MM.1S (cell line): ENCODE measurements at regions not wholly inside any gene's neighbourhood (a gene's known extent, or its start where the extent isn't known, plus 50 kb on each side); places are given as distances from the start of the nearest gene placed in this dataset.

Experiments
- DNase-seq: peaks from one replicate; pipeline ENCODE4 v3.0.0-alpha.2; 2015
- H2AFZ ChIP-seq: fragments of 300-600 bp; sonication (generic); 2 replicates; pipeline ENCODE4 v1.6.0; 2016; ENCODE audit warnings: antibody characterized with exemption, low read length
- H3F3A ChIP-seq: fragments of 300-600 bp; sonication (generic); 2 replicates; pipeline ENCODE4 v1.6.1; 2016; ENCODE audit warnings: mild to moderate bottlenecking, antibody characterized with exemption, low read length, moderate library complexity, mixed read lengths; ENCODE audit not compliant: insufficient read depth
- H3K27ac ChIP-seq: fragments of 300-600 bp; sonication (generic); 2 replicates; pipeline ENCODE4 v1.5.1; 2016; ENCODE audit warnings: mild to moderate bottlenecking, low read length
- H3K27me3 ChIP-seq: fragments of 300-600 bp; sonication (generic); replicated peaks from 2 replicates; pipeline ENCODE4 v1.6.0; 2016; ENCODE audit warnings: low read length; ENCODE audit not compliant: insufficient read depth
- H3K36me3 ChIP-seq: fragments of 300-600 bp; sonication (generic); replicated peaks from 2 replicates; pipeline ENCODE4 v1.6.1; 2016; ENCODE audit warnings: mild to moderate bottlenecking, low read length, mixed read lengths; ENCODE audit not compliant: insufficient read depth
- H3K4me1 ChIP-seq: fragments of 300-600 bp; sonication (generic); 2 replicates; pipeline ENCODE4 v1.6.1; 2016; ENCODE audit warnings: low read length, mixed read lengths
- H3K4me2 ChIP-seq: fragments of 300-600 bp; sonication (generic); 2 replicates; pipeline ENCODE4 v1.6.0; 2016; ENCODE audit warnings: low read depth, low read length
- H3K4me3 ChIP-seq: fragments of 300-600 bp; sonication (generic); 2 replicates; pipeline ENCODE4 v1.5.1; 2016; ENCODE audit warnings: low read length, mixed read lengths
- H3K79me2 ChIP-seq: fragments of 300-600 bp; sonication (generic); 2 replicates; pipeline ENCODE4 v1.6.1; 2016; ENCODE audit warnings: mixed run types, low read length, mixed read lengths
- H3K9ac ChIP-seq: fragments of 300-600 bp; sonication (generic); 2 replicates; pipeline ENCODE4 v1.6.1; 2016; ENCODE audit warnings: low read length, mixed read lengths
- H3K9me2 ChIP-seq: fragments of 300-600 bp; sonication (generic); replicated peaks from 2 replicates; pipeline ENCODE4 v1.6.1; 2016; ENCODE audit warnings: mild to moderate bottlenecking, low read length, mixed read lengths; ENCODE audit not compliant: insufficient read depth
- H3K9me3 ChIP-seq: fragments of 300-600 bp; sonication (generic); replicated peaks from 2 replicates; pipeline ENCODE4 v1.6.1; 2016; ENCODE audit warnings: mild to moderate bottlenecking, low read length, mixed read lengths; ENCODE audit not compliant: insufficient read depth
- H4K20me1 ChIP-seq: fragments of 300-600 bp; sonication (generic); 2 replicates; pipeline ENCODE4 v1.6.1; 2016; ENCODE audit warnings: mild to moderate bottlenecking, low read length, moderate library complexity, mixed read lengths; ENCODE audit not compliant: insufficient read depth
- EZH2 ChIP-seq: fragments of 300-600 bp; sonication (generic); optimal IDR thresholded peaks from 2 replicates; pipeline ENCODE3; 2017; ENCODE audit warnings: low read depth, mild to moderate bottlenecking, antibody characterized with exemption, low read length, mixed read lengths
- EZH2phosphoT487 ChIP-seq: fragments of 300-600 bp; sonication (generic); IDR thresholded peaks from 2 replicates; pipeline ENCODE4 v1.6.1; 2018; ENCODE audit warnings: antibody characterized with exemption, low read length
- TF ChIP-seq, protein P1 (sequence below): fragments of 300-600 bp; sonication (generic); IDR thresholded peaks from 2 replicates; pipeline ENCODE4 v1.5.1; 2016; ENCODE audit warnings: antibody characterized with exemption, low read length, mixed read lengths

DNA sequence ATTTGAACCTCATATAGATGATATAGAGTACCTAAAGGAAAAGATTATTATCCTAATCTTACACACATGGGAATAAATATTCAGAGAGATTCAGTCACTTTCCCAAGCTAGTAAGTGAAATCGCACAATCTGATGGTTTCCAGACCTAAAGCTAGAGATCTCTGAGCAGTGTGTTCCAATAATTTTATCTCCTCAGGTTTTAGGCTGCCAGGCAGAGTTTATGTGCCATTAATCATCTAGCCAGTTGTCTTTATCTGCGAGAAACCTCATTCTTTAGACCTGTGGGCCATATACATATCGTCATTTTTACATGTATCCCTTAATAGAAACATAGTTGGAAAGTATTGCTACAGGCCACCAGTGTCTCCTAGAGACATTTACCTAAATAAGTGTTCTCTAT lies 647.2 kb upstream of the STEAP1 start:
- H3K4me2 ChIP-seq = no peak overlapping the region
- no peak overlapping the region for H3K4me3 ChIP-seq
- TF ChIP-seq EZH2 (no peak), EZH2phosphoT487 (no peak)
- TF ChIP-seq, protein P1, sequence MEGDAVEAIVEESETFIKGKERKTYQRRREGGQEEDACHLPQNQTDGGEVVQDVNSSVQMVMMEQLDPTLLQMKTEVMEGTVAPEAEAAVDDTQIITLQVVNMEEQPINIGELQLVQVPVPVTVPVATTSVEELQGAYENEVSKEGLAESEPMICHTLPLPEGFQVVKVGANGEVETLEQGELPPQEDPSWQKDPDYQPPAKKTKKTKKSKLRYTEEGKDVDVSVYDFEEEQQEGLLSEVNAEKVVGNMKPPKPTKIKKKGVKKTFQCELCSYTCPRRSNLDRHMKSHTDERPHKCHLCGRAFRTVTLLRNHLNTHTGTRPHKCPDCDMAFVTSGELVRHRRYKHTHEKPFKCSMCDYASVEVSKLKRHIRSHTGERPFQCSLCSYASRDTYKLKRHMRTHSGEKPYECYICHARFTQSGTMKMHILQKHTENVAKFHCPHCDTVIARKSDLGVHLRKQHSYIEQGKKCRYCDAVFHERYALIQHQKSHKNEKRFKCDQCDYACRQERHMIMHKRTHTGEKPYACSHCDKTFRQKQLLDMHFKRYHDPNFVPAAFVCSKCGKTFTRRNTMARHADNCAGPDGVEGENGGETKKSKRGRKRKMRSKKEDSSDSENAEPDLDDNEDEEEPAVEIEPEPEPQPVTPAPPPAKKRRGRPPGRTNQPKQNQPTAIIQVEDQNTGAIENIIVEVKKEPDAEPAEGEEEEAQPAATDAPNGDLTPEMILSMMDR = no peak

DNA sequence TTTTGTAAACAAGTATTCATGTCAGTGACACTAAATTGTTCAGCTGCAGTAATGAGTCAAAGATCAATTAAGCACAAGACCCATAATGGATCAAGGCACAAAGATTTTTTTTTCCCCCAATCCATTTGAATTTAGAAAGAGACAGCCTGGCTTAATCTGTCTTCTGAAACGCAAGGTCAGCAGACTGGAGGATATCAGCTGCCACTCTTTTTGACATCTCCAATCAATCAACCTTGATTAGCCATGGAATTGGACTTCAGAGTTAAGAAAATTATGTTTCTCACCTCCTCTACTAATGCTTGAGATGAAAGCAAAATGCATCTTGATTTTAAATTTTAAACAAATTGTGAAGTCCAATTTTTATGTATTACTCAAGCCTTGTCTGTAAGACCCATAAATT lies 642.4 kb upstream of the STEAP1 start:
- Histone ChIP-seq H3K9me3 (no peaks in the 10 kb centered on the region), H2AFZ (no peak overlapping the region), H3K9ac (no peak overlapping the region), H3K27me3 (no peaks in the 10 kb centered on the region), H3K4me3 (no peak overlapping the region), H4K20me1 (no peaks in the 10 kb centered on the region), H3K36me3 (no peaks in the 10 kb centered on the region), H3K4me1 (no peaks in the 10 kb centered on the region), H3K4me2 (no peak overlapping the region), H3K9me2 (no peaks in the 10 kb centered on the region), H3K27ac (no peak overlapping the region), H3K79me2 (no peaks in the 10 kb centered on the region), H3F3A (no peaks in the 10 kb centered on the region)
- no peak for DNase-seq
- TF ChIP-seq, protein P1 = no peak
- TF ChIP-seq EZH2 = no peak

More for the DNA sequence above, 647.2 kb upstream of the STEAP1 start:
- Histone ChIP-seq H3K9ac (no peak overlapping the region), H3K36me3 (no peaks in the 10 kb centered on the region), H3K4me1 (no peaks in the 10 kb centered on the region), H3K9me2 (no peaks in the 10 kb centered on the region), H3K79me2 (no peaks in the 10 kb centered on the region), H3K9me3 (no peaks in the 10 kb centered on the region), H2AFZ (no peak overlapping the region), H4K20me1 (no peaks in the 10 kb centered on the region), H3K27ac (no peak overlapping the region), H3F3A (no peaks in the 10 kb centered on the region), H3K27me3 (no peaks in the 10 kb centered on the region)
- no peak for DNase-seq

DNA sequence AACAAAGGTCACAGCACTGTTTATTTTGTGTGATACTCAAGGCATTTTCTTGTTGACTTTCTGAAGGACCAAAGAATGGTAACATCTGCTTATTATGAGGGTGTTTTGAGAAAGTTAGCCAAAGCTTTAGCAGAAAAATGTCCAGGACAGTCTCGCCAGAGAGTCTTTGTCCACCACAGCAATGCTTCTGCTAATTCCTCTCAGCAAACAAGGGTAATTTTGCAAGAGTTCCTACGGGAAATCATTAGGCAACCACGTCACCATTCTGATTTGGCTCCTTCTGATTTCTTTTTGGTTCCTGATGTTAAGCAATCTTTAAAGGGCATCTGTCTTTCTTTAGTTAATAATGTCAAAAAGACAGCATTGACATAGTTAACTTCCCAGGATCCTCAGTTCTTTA lies 639.3 kb upstream of the STEAP1 start:
- Histone ChIP-seq H3K4me1 (no peaks in the 10 kb centered on the region), H2AFZ (no peak overlapping the region), H4K20me1 (no peaks in the 10 kb centered on the region), H3K9me3 (no peaks in the 10 kb centered on the region), H3K27me3 (no peaks in the 10 kb centered on the region), H3K27ac (no peak overlapping the region), H3F3A (no peaks in the 10 kb centered on the region), H3K36me3 (no peaks in the 10 kb centered on the region), H3K4me2 (no peak overlapping the region), H3K79me2 (no peaks in the 10 kb centered on the region), H3K4me3 (no peak overlapping the region), H3K9me2 (no peaks in the 10 kb centered on the region), H3K9ac (no peak overlapping the region)
- DNase-seq = no peak
- TF ChIP-seq EZH2 = no peak
- TF ChIP-seq, protein P1 = no peak
- no peak for TF ChIP-seq EZH2phosphoT487

GRCh38 chr7:89517815-89518214 lies 636.5 kb upstream of the STEAP1 start:
- H3K9me3 ChIP-seq = no peaks in the 10 kb centered on the region
- H3K27me3 ChIP-seq = no peaks in the 10 kb centered on the region
- no peak overlapping the region for H3K27ac ChIP-seq
- H3K9me2 ChIP-seq = no peaks in the 10 kb centered on the region
- TF ChIP-seq EZH2 (no peak), EZH2phosphoT487 (no peak)
- TF ChIP-seq, protein P1 = no peak
- no peaks in the 10 kb centered on the region for H4K20me1 ChIP-seq
- H3K79me2 ChIP-seq = no peaks in the 10 kb centered on the region
- H3F3A ChIP-seq = no peaks in the 10 kb centered on the region
- H3K4me1 ChIP-seq = no peaks in the 10 kb centered on the region
- H2AFZ ChIP-seq = no peak overlapping the region
- H3K9ac ChIP-seq = no peak overlapping the region
- no peak overlapping the region for H3K4me3 ChIP-seq
- DNase-seq = no peak
- H3K36me3 ChIP-seq = no peaks in the 10 kb centered on the region
- H3K4me2 ChIP-seq = no peak overlapping the region
